SK-N-SH treated with all-trans-retinoic acid at 6 μM for 48 hours (cell line): ENCODE measurements at regions not wholly inside any gene's neighbourhood (a gene's known extent, or its start where the extent isn't known, plus 50 kb on each side); places are given as distances from the start of the nearest gene placed in this dataset.
"Not testable (repeated sequence)": the region's sequence is repeated elsewhere in the genome, so short reads cannot be mapped to it uniquely, and the experiment has no call there.

Experiments
- PPARA ChIP-seq: fragments of 250-450 bp; sonication (Bioruptor Pico); IDR thresholded peaks from 2 replicates; pipeline ENCODE4 v1.5.0; 2020; ENCODE audit warnings: mild to moderate bottlenecking, borderline replicate concordance
- RARB ChIP-seq: fragments of 250-450 bp; sonication (Bioruptor Pico); IDR thresholded peaks from 2 replicates; pipeline ENCODE4 v1.8.0; 2021; ENCODE audit warnings: mild to moderate bottlenecking, moderate library complexity
- SNAI2 ChIP-seq: fragments of 250-450 bp; sonication (Bioruptor Pico); IDR thresholded peaks from 2 replicates; pipeline ENCODE4 v1.5.0; 2020; ENCODE audit warnings: mild to moderate bottlenecking, moderate library complexity
- TOX ChIP-seq: fragments of 250-450 bp; sonication (Bioruptor Pico); IDR thresholded peaks from 2 replicates; pipeline ENCODE4 v1.8.0; 2021; ENCODE audit warnings: mild to moderate bottlenecking, moderate library complexity, borderline replicate concordance
- ZC3H10 ChIP-seq: fragments of 250-450 bp; sonication (Bioruptor Pico); IDR thresholded peaks from 2 replicates; pipeline ENCODE4 v1.5.1; 2021; ENCODE audit warnings: mild to moderate bottlenecking, moderate library complexity
- ZFP3 ChIP-seq: fragments of 250-450 bp; sonication (Bioruptor Pico); IDR thresholded peaks from 2 replicates; pipeline ENCODE4 v1.5.0; 2020; ENCODE audit warnings: mild to moderate bottlenecking, moderate library complexity
- ZFP30 ChIP-seq: fragments of 450-650 bp; formaldehyde crosslinking; IDR thresholded peaks from 2 replicates; pipeline ENCODE4 v1.5.0; 2022; ENCODE audit warnings: mild to moderate bottlenecking, moderate library complexity
- ZNF565 ChIP-seq: fragments of 450-650 bp; formaldehyde crosslinking; conservative IDR thresholded peaks from 2 replicates; pipeline ENCODE4 v1.5.0; 2020; ENCODE audit warnings: low read depth, mild to moderate bottlenecking, moderate library complexity
- ZNF70 ChIP-seq: fragments of 450-650 bp; formaldehyde crosslinking; IDR thresholded peaks from 2 replicates; pipeline ENCODE4 v1.5.0; 2020; ENCODE audit warnings: mild to moderate bottlenecking, moderate library complexity
- ZNF8 ChIP-seq: fragments of 450-650 bp; formaldehyde crosslinking; IDR thresholded peaks from 2 replicates; pipeline ENCODE4 v1.5.0; 2020; ENCODE audit warnings: mild to moderate bottlenecking, moderate library complexity
- TF ChIP-seq, protein P1 (sequence below): fragments of 250-450 bp; sonication (Bioruptor Pico); IDR thresholded peaks from 2 replicates; pipeline ENCODE4 v1.5.0; 2020; ENCODE audit warnings: mild to moderate bottlenecking, moderate library complexity
- TF ChIP-seq, protein P2 (sequence below): fragments of 250-450 bp; sonication (Bioruptor Pico); IDR thresholded peaks from 2 replicates; pipeline ENCODE4 v1.8.0; 2021; ENCODE audit warnings: low read depth, mild to moderate bottlenecking, moderate library complexity, borderline replicate concordance

DNA sequence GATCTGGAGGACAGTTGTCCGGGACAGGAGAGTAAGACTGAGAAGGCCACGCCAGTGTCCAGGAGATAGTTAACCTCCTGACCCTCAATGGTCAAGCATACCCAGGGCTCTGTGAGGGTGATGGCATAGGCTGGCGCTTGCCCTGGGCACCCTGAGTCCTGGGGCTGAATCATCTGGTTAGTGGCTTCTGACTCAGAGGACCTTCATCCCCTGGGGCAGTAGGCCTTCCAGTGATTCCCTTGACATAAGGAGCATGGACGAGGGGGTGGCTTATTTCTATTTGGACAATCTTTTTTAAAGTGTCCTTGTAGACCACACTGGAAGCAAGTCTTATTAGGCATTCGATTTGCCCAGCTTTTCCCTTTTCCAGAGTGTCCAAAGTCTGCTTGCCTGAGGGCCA, 108.4 kb upstream of the SHISA3 start:
- not testable (repeated sequence) for TF ChIP-seq ZFP3; PPARA (CRISPR knock-in tag); SNAI2 (CRISPR knock-in tag); ZC3H10 (CRISPR knock-in tag); RARB (CRISPR knock-in tag); ZNF8; ZNF70 (CRISPR knock-in tag); TOX (CRISPR knock-in tag); ZNF565 (CRISPR knock-in tag); ZFP30 (CRISPR knock-in tag)
- TF ChIP-seq, protein P1, sequence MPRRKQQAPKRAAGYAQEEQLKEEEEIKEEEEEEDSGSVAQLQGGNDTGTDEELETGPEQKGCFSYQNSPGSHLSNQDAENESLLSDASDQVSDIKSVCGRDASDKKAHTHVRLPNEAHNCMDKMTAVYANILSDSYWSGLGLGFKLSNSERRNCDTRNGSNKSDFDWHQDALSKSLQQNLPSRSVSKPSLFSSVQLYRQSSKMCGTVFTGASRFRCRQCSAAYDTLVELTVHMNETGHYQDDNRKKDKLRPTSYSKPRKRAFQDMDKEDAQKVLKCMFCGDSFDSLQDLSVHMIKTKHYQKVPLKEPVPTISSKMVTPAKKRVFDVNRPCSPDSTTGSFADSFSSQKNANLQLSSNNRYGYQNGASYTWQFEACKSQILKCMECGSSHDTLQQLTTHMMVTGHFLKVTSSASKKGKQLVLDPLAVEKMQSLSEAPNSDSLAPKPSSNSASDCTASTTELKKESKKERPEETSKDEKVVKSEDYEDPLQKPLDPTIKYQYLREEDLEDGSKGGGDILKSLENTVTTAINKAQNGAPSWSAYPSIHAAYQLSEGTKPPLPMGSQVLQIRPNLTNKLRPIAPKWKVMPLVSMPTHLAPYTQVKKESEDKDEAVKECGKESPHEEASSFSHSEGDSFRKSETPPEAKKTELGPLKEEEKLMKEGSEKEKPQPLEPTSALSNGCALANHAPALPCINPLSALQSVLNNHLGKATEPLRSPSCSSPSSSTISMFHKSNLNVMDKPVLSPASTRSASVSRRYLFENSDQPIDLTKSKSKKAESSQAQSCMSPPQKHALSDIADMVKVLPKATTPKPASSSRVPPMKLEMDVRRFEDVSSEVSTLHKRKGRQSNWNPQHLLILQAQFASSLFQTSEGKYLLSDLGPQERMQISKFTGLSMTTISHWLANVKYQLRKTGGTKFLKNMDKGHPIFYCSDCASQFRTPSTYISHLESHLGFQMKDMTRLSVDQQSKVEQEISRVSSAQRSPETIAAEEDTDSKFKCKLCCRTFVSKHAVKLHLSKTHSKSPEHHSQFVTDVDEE (CRISPR knock-in tag) = not testable (repeated sequence)
- TF ChIP-seq, protein P2, sequence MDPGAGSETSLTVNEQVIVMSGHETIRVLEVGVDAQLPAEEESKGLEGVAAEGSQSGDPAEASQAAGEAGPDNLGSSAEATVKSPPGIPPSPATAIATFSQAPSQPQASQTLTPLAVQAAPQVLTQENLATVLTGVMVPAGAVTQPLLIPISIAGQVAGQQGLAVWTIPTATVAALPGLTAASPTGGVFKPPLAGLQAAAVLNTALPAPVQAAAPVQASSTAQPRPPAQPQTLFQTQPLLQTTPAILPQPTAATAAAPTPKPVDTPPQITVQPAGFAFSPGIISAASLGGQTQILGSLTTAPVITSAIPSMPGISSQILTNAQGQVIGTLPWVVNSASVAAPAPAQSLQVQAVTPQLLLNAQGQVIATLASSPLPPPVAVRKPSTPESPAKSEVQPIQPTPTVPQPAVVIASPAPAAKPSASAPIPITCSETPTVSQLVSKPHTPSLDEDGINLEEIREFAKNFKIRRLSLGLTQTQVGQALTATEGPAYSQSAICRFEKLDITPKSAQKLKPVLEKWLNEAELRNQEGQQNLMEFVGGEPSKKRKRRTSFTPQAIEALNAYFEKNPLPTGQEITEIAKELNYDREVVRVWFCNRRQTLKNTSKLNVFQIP (CRISPR knock-in tag) = not testable (repeated sequence)
